ENCODE measurements at regions not wholly inside any gene's neighbourhood (a gene's known extent, or its start where the extent isn't known, plus 50 kb on each side); places are given as distances from the start of the nearest gene placed in this dataset.

DNA sequence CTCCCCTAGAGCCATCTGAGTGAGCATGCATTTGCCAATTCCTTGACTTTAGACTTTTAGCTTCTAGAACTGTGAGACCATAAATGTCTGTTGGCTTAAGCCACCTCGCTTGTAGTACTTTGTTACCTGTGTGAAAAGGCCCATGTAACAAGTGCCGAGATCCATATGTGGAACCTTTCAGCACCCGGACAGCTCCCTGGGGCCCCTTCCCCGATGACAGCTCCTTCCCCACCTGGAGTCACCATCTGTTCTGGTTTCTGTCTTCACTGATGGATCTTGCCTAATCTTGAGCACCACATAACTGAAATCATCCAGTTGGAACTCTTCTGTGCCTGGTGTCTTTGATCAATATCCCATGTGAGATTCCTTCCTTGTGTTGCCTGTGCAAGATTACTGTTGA lies 78.9 kb upstream of the EEF2KMT start:
- no peak for TF ChIP-seq FOXP2 (optimal IDR thresholded peaks at IDR 0.05; ENCODE audit: borderline replicate concordance, extremely low read depth, extremely low read length, insufficient read depth)
- TF ChIP-seq, protein P1, sequence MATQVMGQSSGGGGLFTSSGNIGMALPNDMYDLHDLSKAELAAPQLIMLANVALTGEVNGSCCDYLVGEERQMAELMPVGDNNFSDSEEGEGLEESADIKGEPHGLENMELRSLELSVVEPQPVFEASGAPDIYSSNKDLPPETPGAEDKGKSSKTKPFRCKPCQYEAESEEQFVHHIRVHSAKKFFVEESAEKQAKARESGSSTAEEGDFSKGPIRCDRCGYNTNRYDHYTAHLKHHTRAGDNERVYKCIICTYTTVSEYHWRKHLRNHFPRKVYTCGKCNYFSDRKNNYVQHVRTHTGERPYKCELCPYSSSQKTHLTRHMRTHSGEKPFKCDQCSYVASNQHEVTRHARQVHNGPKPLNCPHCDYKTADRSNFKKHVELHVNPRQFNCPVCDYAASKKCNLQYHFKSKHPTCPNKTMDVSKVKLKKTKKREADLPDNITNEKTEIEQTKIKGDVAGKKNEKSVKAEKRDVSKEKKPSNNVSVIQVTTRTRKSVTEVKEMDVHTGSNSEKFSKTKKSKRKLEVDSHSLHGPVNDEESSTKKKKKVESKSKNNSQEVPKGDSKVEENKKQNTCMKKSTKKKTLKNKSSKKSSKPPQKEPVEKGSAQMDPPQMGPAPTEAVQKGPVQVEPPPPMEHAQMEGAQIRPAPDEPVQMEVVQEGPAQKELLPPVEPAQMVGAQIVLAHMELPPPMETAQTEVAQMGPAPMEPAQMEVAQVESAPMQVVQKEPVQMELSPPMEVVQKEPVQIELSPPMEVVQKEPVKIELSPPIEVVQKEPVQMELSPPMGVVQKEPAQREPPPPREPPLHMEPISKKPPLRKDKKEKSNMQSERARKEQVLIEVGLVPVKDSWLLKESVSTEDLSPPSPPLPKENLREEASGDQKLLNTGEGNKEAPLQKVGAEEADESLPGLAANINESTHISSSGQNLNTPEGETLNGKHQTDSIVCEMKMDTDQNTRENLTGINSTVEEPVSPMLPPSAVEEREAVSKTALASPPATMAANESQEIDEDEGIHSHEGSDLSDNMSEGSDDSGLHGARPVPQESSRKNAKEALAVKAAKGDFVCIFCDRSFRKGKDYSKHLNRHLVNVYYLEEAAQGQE (IDR thresholded peaks at IDR 0.05; ENCODE audit: insufficient read depth in 1 of 2, low read depth in 2 of 2, low read length in 2 of 2) = peak; percentile 42 to 88; a peak in 2 of 4 replicates

DNA sequence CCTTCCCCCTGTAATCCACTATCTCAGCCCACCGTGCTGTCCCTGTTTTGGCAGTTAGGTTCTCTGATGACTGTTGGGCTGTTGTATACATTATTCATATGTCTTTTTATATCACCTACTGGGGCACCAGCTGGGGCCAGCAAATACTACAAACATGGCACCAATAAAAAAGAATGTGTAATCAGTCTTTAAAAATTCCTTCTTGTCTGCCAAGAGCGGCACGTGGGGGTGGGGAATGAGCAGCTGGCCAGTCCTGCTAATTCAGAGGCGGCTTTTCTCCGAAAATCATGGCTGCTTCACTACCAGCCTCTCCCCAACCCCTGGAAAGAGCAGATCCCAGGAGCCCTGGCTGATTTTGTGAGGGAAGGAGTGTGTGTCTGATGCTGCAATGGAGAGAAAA lies 77.7 kb upstream of the EEF2KMT start:
- TF ChIP-seq TAF1 (IDR thresholded peaks at IDR 0.05; ENCODE audit: borderline replicate concordance, insufficient read depth, low read length) (no peak), FOXP2 (optimal IDR thresholded peaks at IDR 0.05; ENCODE audit: borderline replicate concordance, extremely low read depth, extremely low read length, insufficient read depth) (no peak), POLR2AphosphoS5 (IDR thresholded peaks at IDR 0.05; ENCODE audit: low read depth, low read length) (no peak), SIN3A (IDR thresholded peaks at IDR 0.05; ENCODE audit: borderline replicate concordance, insufficient read depth, low read length) (no peak)
- TF ChIP-seq, protein P1 (IDR thresholded peaks at IDR 0.05; ENCODE audit: insufficient read depth in 1 of 2, low read depth in 2 of 2, low read length in 2 of 2) = no peak

DNA sequence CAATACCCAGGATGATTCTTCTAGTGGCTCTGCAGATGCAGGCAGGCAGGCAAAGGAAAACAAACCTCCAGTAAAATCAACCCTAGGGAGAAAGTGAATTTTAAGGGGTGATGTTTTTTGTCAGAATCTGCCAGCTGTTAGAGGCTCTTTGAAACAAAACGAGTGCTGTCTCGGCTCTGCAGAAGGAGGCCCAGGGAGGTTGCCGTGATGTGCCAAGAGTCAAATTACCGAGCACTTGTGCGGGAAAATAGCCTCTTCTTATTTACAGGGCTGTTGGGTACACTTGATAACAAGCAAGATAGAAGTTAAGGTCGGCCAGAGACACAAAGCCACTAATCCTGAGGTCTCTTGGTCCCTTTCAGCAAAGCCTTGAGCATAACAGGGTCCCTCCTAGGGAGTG lies 68.9 kb upstream of the EEF2KMT start:
- TF ChIP-seq POLR2AphosphoS5 (IDR thresholded peaks at IDR 0.05; ENCODE audit: low read depth, low read length) = no peak

DNA sequence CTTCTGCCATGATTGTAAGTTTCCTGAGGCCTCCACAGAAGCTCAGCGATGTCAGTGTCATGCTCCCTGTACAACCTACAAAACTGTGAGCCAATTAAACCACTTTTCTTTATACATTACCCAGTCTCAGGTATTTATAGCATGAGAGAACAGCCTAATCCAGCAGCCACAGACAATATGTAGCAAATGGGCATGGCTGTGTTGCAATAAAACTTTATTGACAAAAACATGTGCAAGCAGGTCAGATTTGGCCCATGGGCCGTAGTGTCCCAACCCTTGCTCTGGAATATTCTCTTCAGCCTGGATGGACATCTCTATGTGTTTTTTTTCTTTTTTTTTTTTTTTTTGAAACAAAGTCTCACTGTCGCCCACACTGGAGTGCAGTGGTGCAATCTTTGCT lies 60.9 kb upstream of the EEF2KMT start:
- TF ChIP-seq POLR2AphosphoS5 (IDR thresholded peaks at IDR 0.05; ENCODE audit: low read depth, low read length) = no peak
- TF ChIP-seq, protein P1 (IDR thresholded peaks at IDR 0.05; ENCODE audit: insufficient read depth in 1 of 2, low read depth in 2 of 2, low read length in 2 of 2) = no peak
- no peak for TF ChIP-seq SIN3A (IDR thresholded peaks at IDR 0.05; ENCODE audit: borderline replicate concordance, insufficient read depth, low read length)
- no peak for TF ChIP-seq TAF1 (IDR thresholded peaks at IDR 0.05; ENCODE audit: borderline replicate concordance, insufficient read depth, low read length)
- TF ChIP-seq FOXP2 (optimal IDR thresholded peaks at IDR 0.05; ENCODE audit: borderline replicate concordance, extremely low read depth, extremely low read length, insufficient read depth) = no peak
